ENCODE measurements at regions not wholly inside any gene's neighbourhood (a gene's known extent, or its start where the extent isn't known, plus 50 kb on each side); places are given as distances from the start of the nearest gene placed in this dataset.

GRCh38 chr13:60214213-60215055 lies 50.7 kb upstream of the DIAPH3 start:
- TF ChIP-seq, protein P1, sequence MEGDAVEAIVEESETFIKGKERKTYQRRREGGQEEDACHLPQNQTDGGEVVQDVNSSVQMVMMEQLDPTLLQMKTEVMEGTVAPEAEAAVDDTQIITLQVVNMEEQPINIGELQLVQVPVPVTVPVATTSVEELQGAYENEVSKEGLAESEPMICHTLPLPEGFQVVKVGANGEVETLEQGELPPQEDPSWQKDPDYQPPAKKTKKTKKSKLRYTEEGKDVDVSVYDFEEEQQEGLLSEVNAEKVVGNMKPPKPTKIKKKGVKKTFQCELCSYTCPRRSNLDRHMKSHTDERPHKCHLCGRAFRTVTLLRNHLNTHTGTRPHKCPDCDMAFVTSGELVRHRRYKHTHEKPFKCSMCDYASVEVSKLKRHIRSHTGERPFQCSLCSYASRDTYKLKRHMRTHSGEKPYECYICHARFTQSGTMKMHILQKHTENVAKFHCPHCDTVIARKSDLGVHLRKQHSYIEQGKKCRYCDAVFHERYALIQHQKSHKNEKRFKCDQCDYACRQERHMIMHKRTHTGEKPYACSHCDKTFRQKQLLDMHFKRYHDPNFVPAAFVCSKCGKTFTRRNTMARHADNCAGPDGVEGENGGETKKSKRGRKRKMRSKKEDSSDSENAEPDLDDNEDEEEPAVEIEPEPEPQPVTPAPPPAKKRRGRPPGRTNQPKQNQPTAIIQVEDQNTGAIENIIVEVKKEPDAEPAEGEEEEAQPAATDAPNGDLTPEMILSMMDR (IDR thresholded peaks at IDR 0.05) = no peak
- TF ChIP-seq POLR2A (IDR thresholded peaks at IDR 0.05) = no peak
- no peaks in the 10 kb centered on the region for H3K9me3 ChIP-seq
- no peak overlapping the region for H3K27ac ChIP-seq
- no peaks in the 10 kb centered on the region for H3K36me3 ChIP-seq
- H3K4me1 ChIP-seq = no peaks in the 10 kb centered on the region
- WGBS, 2 donors = 68 to 70% methylated on average over 6 of the region's 6 CpGs
- intact Hi-C loops (cut with DNase I) = no loop called here
- DNase-seq = no peak
- H3K4me3 ChIP-seq = no peak overlapping the region
- H3K27me3 ChIP-seq = peaks cover 0 to 8% (median 0%) of the 10 kb centered on the region in 4 donors

- WGBS, 2 donors = 95 to 96% methylated on average over 1 of the region's 1 CpG
- no peaks in the 10 kb centered on the region for H3K9me3 ChIP-seq
- H3K36me3 ChIP-seq = no peaks in the 10 kb centered on the region
- H3K27ac ChIP-seq = no peak overlapping the region
- intact Hi-C loops (cut with DNase I) = no loop called here
- peaks cover 0 to 4% (median 0%) of the 10 kb centered on the region in 3 donors for H3K4me1 ChIP-seq
- H3K27me3 ChIP-seq = peaks cover 0 to 8% (median 0%) of the 10 kb centered on the region in 4 donors
- no peak for TF ChIP-seq POLR2A (IDR thresholded peaks at IDR 0.05)
- TF ChIP-seq, protein P1 (IDR thresholded peaks at IDR 0.05) = no peak
- no peak for DNase-seq
- no peak overlapping the region for H3K4me3 ChIP-seq
Observed at GRCh38 chr13:60220072-60220471, 56.3 kb upstream of the DIAPH3 start.

- intact Hi-C loops (cut with DNase I) = no loop called here
- H3K27me3 ChIP-seq = no peaks in the 10 kb centered on the region
- no peaks in the 10 kb centered on the region for H3K9me3 ChIP-seq
- no peak overlapping the region for H3K27ac ChIP-seq
- H3K4me3 ChIP-seq = no peak overlapping the region
- WGBS, 2 donors = 47 to 53% methylated on average over 5 to 6 of the region's 6 CpGs
- peaks cover 0 to 4% (median 0%) of the 10 kb centered on the region in 3 donors for H3K4me1 ChIP-seq
- no peaks in the 10 kb centered on the region for H3K36me3 ChIP-seq
- no peak for DNase-seq
- no peak for TF ChIP-seq POLR2A (IDR thresholded peaks at IDR 0.05)
- TF ChIP-seq, protein P1 (IDR thresholded peaks at IDR 0.05) = no peak
Observed at GRCh38 chr13:60221581-60221980, 57.9 kb upstream of the DIAPH3 start.

DNA sequence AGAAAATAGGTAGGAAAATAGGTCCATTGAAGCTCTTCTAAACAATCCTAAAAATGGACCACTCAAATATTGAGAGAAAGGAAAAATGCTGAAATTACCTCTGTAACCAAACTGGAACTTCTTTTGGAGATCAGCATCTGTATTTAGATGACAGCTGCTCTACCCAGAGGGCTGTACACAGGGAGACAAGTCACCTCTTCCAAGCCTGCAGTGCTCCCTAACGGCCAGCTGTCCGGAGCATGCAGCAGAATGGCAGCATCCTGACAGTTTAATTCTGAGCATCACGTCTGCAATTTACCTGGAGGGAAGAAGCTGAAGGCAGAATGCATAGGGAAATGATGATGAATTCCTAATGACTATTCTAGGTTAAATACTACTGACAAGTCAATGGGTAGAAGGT lies 62.8 kb upstream of the DIAPH3 start:
- TF ChIP-seq POLR2A (IDR thresholded peaks at IDR 0.05) = no peak
- TF ChIP-seq, protein P1 (IDR thresholded peaks at IDR 0.05) = peak in 3 of 6 experiments; percentile 6 to 10 (median 9)
- peaks cover 0 to 3% (median 0%) of the 10 kb centered on the region in 3 donors for H3K4me1 ChIP-seq
- no peak overlapping the region for H3K4me3 ChIP-seq
- no peak overlapping the region for H3K27ac ChIP-seq
- DNase-seq = no peak
- H3K9me3 ChIP-seq = no peaks in the 10 kb centered on the region
- no peaks in the 10 kb centered on the region for H3K36me3 ChIP-seq
- 20 to 42% methylated on average over 3 of the region's 3 CpGs for WGBS, 2 donors
- H3K27me3 ChIP-seq = no peaks in the 10 kb centered on the region
- intact Hi-C loops (cut with DNase I) = no loop called here

DNA sequence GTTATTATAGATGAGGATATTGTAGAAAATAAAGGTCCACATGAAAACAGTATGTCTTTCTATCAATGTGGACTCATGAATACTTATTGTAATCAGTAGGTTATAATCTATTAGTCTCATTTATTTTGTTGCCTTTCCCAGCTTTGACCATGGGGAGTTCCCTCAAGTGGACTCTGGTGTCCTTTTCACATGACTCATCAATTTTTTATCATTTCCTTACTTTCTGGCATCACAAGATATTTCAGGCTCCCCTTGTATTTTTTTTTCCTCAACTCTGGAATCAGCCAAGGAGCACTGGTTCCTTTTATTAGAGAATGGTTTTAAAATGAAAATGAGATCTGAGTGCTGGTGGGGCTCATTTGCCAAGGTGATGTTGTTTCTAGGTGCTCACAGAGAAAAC lies 63.4 kb upstream of the DIAPH3 start:
- intact Hi-C loops (cut with DNase I) = no loop called here
- TF ChIP-seq POLR2A (IDR thresholded peaks at IDR 0.05) = no peak
- TF ChIP-seq, protein P1 (IDR thresholded peaks at IDR 0.05) = no peak
- no peaks in the 10 kb centered on the region for H3K4me1 ChIP-seq
- DNase-seq = no peak
- H3K36me3 ChIP-seq = no peaks in the 10 kb centered on the region
- no peak overlapping the region for H3K27ac ChIP-seq
- H3K27me3 ChIP-seq = no peaks in the 10 kb centered on the region
- no peak overlapping the region for H3K4me3 ChIP-seq
- no peaks in the 10 kb centered on the region for H3K9me3 ChIP-seq
